GM12865 (cell line): ENCODE measurements at regions not wholly inside any gene's neighbourhood (a gene's known extent, or its start where the extent isn't known, plus 50 kb on each side); places are given as distances from the start of the nearest gene placed in this dataset.

Source experiments
- DNase-seq: peaks from one replicate; pipeline ENCODE4 v3.0.0; 2010; ENCODE audit warnings: low read depth
- H3K4me3 ChIP-seq: 2 replicates; pipeline ENCODE4 v1.5.1; 2011; ENCODE audit warnings: mild to moderate bottlenecking, low read depth, low read length, control low read depth
- CTCF ChIP-seq: IDR thresholded peaks from 2 replicates; pipeline ENCODE4 v1.5.1; 2011; ENCODE audit warnings: low read length, control low read depth, low read depth, inconsistent platforms; ENCODE audit not compliant: insufficient read depth; ENCODE audit errors: missing control alignments

- DNase-seq: no peak
- no peak overlapping the region for H3K4me3 ChIP-seq
- no peak for TF ChIP-seq CTCF
Observed at GRCh38 chr2:129778584-129778877, 200.9 kb upstream of the RAB6C start.

- no peak for TF ChIP-seq CTCF
- no peak for DNase-seq
- H3K4me3 ChIP-seq: no peak overlapping the region
Observed at GRCh38 chr2:129779783-129780182, 199.7 kb upstream of the RAB6C start.

GRCh38 chr2:129780316-129781270, 198.9 kb upstream of the RAB6C start:
- no peak for TF ChIP-seq CTCF
- no peak for DNase-seq
- no peak overlapping the region for H3K4me3 ChIP-seq

- no peak for TF ChIP-seq CTCF
- no peak overlapping the region for H3K4me3 ChIP-seq
- no peak for DNase-seq
Observed at GRCh38 chr2:129781749-129782632, 197.5 kb upstream of the RAB6C start.

GRCh38 chr2:129782633-129782990, 196.9 kb upstream of the RAB6C start:
- no peak overlapping the region for H3K4me3 ChIP-seq
- no peak for TF ChIP-seq CTCF
- no peak for DNase-seq

- no peak for TF ChIP-seq CTCF
Observed at GRCh38 chr2:129784486-129784885, 195.0 kb upstream of the RAB6C start.

GRCh38 chr2:129791712-129792111, 187.8 kb upstream of the RAB6C start:
- H3K4me3 ChIP-seq: no peak overlapping the region
- DNase-seq: no peak
- no peak for TF ChIP-seq CTCF

More at GRCh38 chr2:129784486-129784885, 195.0 kb upstream of the RAB6C start:
- DNase-seq: no peak
- no peak overlapping the region for H3K4me3 ChIP-seq
